ENCODE measurements at regions not wholly inside any gene's neighbourhood (a gene's known extent, or its start where the extent isn't known, plus 50 kb on each side); places are given as distances from the start of the nearest gene placed in this dataset.

DNA sequence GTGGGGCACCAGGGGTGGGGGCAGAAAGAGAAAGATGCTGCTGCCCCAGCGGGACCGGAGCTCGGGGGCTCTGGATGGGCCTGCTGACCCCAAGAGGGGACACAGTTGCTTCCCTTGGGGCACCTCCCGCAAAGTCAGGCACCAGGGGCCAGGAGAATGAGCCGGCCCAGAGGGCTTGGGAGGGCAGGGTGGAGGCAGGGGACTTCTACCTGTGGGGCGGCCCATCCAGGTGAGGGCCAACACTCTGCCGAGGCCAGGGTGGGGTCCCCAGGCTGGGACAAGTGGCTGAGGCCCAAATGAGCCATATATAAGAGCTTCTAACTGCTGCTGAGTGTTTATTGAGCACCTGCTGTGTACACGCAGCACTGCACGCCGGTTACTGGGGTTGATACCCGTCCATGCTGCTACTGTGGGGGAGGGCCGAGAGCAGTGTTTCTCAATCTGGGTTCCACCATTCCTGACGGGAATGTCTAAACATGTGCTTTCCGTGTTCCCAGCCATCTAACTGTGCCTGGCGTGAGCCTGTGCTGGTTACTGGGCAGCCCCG, 211.7 kb upstream of the GSE1 start:
- Histone ChIP-seq H3K9me1 (ENCODE audit: insufficient read depth, low read length) (peaks cover 9% of the 10 kb centered on the region), H3K56ac (ENCODE audit: extremely low read depth, insufficient read depth, low read length) (no peak overlapping the region), H2BK15ac (ENCODE audit: low read depth, low read length) (no peak overlapping the region), H3K9ac (ENCODE audit: low read depth, low read length) (no peak overlapping the region), H2AK5ac (ENCODE audit: low read depth, low read length) (no peak overlapping the region), H4K20me1 (ENCODE audit: insufficient read depth, low read length) (no peaks in the 10 kb centered on the region; the same call in none of the 2 replicates), H3K27ac (ENCODE audit: insufficient read depth, low read length) (no peak overlapping the region), H2AK9ac (replicated peaks; ENCODE audit: low read depth, low read length, poor library complexity) (no peak overlapping the region), H3K4ac (ENCODE audit: low read depth, low read length) (no peak overlapping the region), H4K91ac (ENCODE audit: insufficient read depth, low read depth, low read length) (no peak overlapping the region), H2BK120ac (ENCODE audit: low read depth, low read length) (no peak overlapping the region), H3K4me2 (ENCODE audit: low read depth, low read length) (no peak overlapping the region), H3K18ac (ENCODE audit: low read depth, low read length) (no peak overlapping the region), H3K14ac (replicated peaks; ENCODE audit: low read depth, low read length) (no peak overlapping the region), H3K27me3 (ENCODE audit: control insufficient read depth, insufficient read depth, low read length) (no peaks in the 10 kb centered on the region), H4K5ac (ENCODE audit: low read depth, low read length) (no peak overlapping the region), H3K23ac (ENCODE audit: low read depth, low read length) (no peak overlapping the region), H3K79me1 (ENCODE audit: low read depth in 1 of 2, low read length in 2 of 2) (peaks cover 16 to 58% of the 10 kb centered on the region in 2 experiments), H3K4me1 (ENCODE audit: control insufficient read depth, insufficient read depth, low read length) (peaks cover 12% of the 10 kb centered on the region), H2BK20ac (ENCODE audit: low read depth, low read length) (no peak overlapping the region), H2BK5ac (ENCODE audit: low read depth, low read length, poor library complexity, severe bottlenecking) (no peak overlapping the region), H3K4me3 (ENCODE audit: insufficient read depth, low read depth, low read length) (no peak overlapping the region), H3K36me3 (ENCODE audit: control insufficient read depth, insufficient read depth, low read length) (no peaks in the 10 kb centered on the region), H3K9me3 (ENCODE audit: control insufficient read depth, insufficient read depth, low read length) (no peaks in the 10 kb centered on the region; the same call in 1 of the 2 replicates), H2AFZ (replicated peaks; ENCODE audit: low read length, poor library complexity) (no peak overlapping the region), H4K8ac (ENCODE audit: low read depth in 2 of 2, low read length in 2 of 2) (no peak overlapping the region)
- ChIA-PET POLR2A (ENCODE audit: unreplicated experiment) (no interaction called here), CTCF (no interaction called here)
- 98% methylated on average over 7 of the region's 16 CpGs; no CpG with 5 or more reads in 1 of the 2 experiments for WGBS, 2 experiments (ENCODE audit: extremely low coverage in 2 of 2, insufficient read length in 1 of 2)
- BruUV-seq (replicated peaks) = no TSS peak
- ATAC-seq (ENCODE audit: low read depth) = no peak
- TF ChIP-seq RCOR1 (IDR thresholded peaks at IDR 0.05; ENCODE audit: insufficient replicate concordance, low read length) = no peak
- TF ChIP-seq MAFK (IDR thresholded peaks at IDR 0.05; ENCODE audit: low read depth, low read length) = no peak
- TF ChIP-seq CEBPB (IDR thresholded peaks at IDR 0.05; ENCODE audit: low read depth, low read length) = no peak
- no peak for TF ChIP-seq MXI1 (IDR thresholded peaks at IDR 0.05; ENCODE audit: borderline replicate concordance, low read depth, low read length)
- TF ChIP-seq NFE2L2 (IDR thresholded peaks at IDR 0.05; ENCODE audit: low read depth, low read length) = no peak
- TF ChIP-seq ELK1 (IDR thresholded peaks at IDR 0.05; ENCODE audit: borderline replicate concordance, low read depth, low read length) = no peak
- TF ChIP-seq POLR2A (IDR thresholded peaks at IDR 0.05; ENCODE audit: low read depth, low read length) = no peak
- in situ Hi-C loops (cut with MboI; ENCODE audit: low sequenced_read_pairs) (no loop called here), intact Hi-C loops (cut with micrococcal nuclease) (no loop called here), dilution Hi-C loops (cut with HindIII; ENCODE audit: low sequenced_read_pairs, unreplicated experiment) (no loop called here)
- DNase-seq = no peak

Measured in IMR-90 (cell line).